HL-60 (cell line): ENCODE measurements at regions not wholly inside any gene's neighbourhood (a gene's known extent, or its start where the extent isn't known, plus 50 kb on each side); places are given as distances from the start of the nearest gene placed in this dataset.

Experiments used
- DNase-seq, 2 experiments: peaks; one replicate each; pipeline ENCODE4 v3.0.0-alpha.2; 2010 to 2020; ENCODE audit warnings: low read depth in 1 of 2, low spot score in 1 of 2
- H3K27ac ChIP-seq: fragments of 250-450 bp; sonication (Bioruptor Pico); replicated peaks from 2 replicates; pipeline ENCODE4 v1.5.1; 2020; ENCODE audit warnings: mild to moderate bottlenecking, moderate library complexity
- H3K27me3 ChIP-seq: fragments of 250-450 bp; sonication (Bioruptor Pico); 2 replicates; pipeline ENCODE4 v1.5.1; 2021; ENCODE audit warnings: mild to moderate bottlenecking, moderate library complexity; ENCODE audit not compliant: insufficient read depth, poor library complexity, severe bottlenecking
- H3K4me3 ChIP-seq: replicated peaks from 2 replicates; pipeline ENCODE4 v1.5.1; 2011; ENCODE audit warnings: mild to moderate bottlenecking, control low read depth, low read length; ENCODE audit not compliant: insufficient read depth
- CTCF ChIP-seq: IDR thresholded peaks from one replicate; pipeline ENCODE4 v1.5.1; 2011; ENCODE audit warnings: low read length, control low read depth, inconsistent platforms; ENCODE audit not compliant: insufficient read depth
- GABPA ChIP-seq: IDR thresholded peaks from 2 replicates; pipeline ENCODE4 v1.6.1; 2012; ENCODE audit warnings: low read depth
- POLR2AphosphoS5 ChIP-seq: IDR thresholded peaks from 2 replicates; pipeline ENCODE4 v1.6.1; 2012; ENCODE audit warnings: low read depth
- REST ChIP-seq: IDR thresholded peaks from 2 replicates; pipeline ENCODE4 v1.6.1; 2012; ENCODE audit warnings: low read depth; ENCODE audit not compliant: insufficient replicate concordance
- SPI1 ChIP-seq: IDR thresholded peaks from 2 replicates; pipeline ENCODE4 v1.6.1; 2012; ENCODE audit warnings: low read depth, mild to moderate bottlenecking, borderline replicate concordance

- Histone ChIP-seq H3K4me3 (no peak overlapping the region), H3K27me3 (no peaks in the 10 kb centered on the region), H3K27ac (no peak overlapping the region)
- no peak for DNase-seq
- TF ChIP-seq POLR2AphosphoS5, result no peak
Observed at GRCh38 chr2:187638840-187639239, 84.6 kb upstream of the TFPI start.

- TF ChIP-seq GABPA (no peak), POLR2AphosphoS5 (no peak), CTCF (no peak), REST (no peak), SPI1 (no peak)
- Histone ChIP-seq H3K27ac (no peak overlapping the region), H3K4me3 (no peak overlapping the region), H3K27me3 (no peaks in the 10 kb centered on the region)
- no peak for DNase-seq
Observed at GRCh38 chr2:187640926-187641510, 86.8 kb upstream of the TFPI start.

- TF ChIP-seq GABPA (no peak), REST (no peak), SPI1 (no peak), CTCF (no peak), POLR2AphosphoS5 (no peak)
- H3K27ac ChIP-seq, result no peak overlapping the region
- DNase-seq, result no peak
- H3K27me3 ChIP-seq, result no peaks in the 10 kb centered on the region
- H3K4me3 ChIP-seq, result no peak overlapping the region
Observed at GRCh38 chr2:187642498-187642897, 88.3 kb upstream of the TFPI start.

- no peak for DNase-seq
- H3K27ac ChIP-seq, result no peak overlapping the region
- H3K27me3 ChIP-seq, result no peaks in the 10 kb centered on the region
- no peak overlapping the region for H3K4me3 ChIP-seq
- TF ChIP-seq REST (no peak), GABPA (no peak), SPI1 (no peak), CTCF (no peak), POLR2AphosphoS5 (no peak)
Observed at GRCh38 chr2:187644486-187644885, 90.3 kb upstream of the TFPI start.
